CD14-positive monocyte (primary cell): ENCODE measurements at regions not wholly inside any gene's neighbourhood (a gene's known extent, or its start where the extent isn't known, plus 50 kb on each side); places are given as distances from the start of the nearest gene placed in this dataset.

Experiments
- DNase-seq, 3 donors: peaks; one replicate each; pipeline ENCODE4 v3.0.0-alpha.2; 2011 to 2022
- H2AFZ ChIP-seq: 2 replicates; pipeline ENCODE4 v1.6.0; 2012; ENCODE audit warnings: mild to moderate bottlenecking, low read depth, low read length, inconsistent platforms; ENCODE audit not compliant: insufficient read depth, poor library complexity, severe bottlenecking
- H3K27ac ChIP-seq, 2 donors: 1 replicate in 1 of 2; 2 replicates in 1 of 2; pipeline ENCODE4 v1.5.1; 2012 to 2013; ENCODE audit warnings: low read length in 2 of 2, control low read depth in 1 of 2, inconsistent platforms in 1 of 2, low read depth in 1 of 2, mild to moderate bottlenecking in 1 of 2
- H3K27me3 ChIP-seq, 2 donors: one replicate each; pipeline versions ENCODE4 v1.6.0 to v1.6.1; 2011 to 2013; ENCODE audit warnings: low read length in 2 of 2; ENCODE audit not compliant: control insufficient read depth in 2 of 2, insufficient read depth in 2 of 2
- H3K36me3 ChIP-seq, 2 donors: replicated peaks in 1 of 2; 1 replicate in 1 of 2; 2 replicates in 1 of 2; pipeline versions ENCODE4 v1.5.1 to v1.6.1; 2012 to 2013; ENCODE audit warnings: low read length in 2 of 2, control low read depth in 1 of 2, inconsistent platforms in 1 of 2, mild to moderate bottlenecking in 1 of 2; ENCODE audit not compliant: insufficient read depth in 2 of 2, control insufficient read depth in 1 of 2
- H3K4me1 ChIP-seq, 2 donors: 1 replicate in 1 of 2; 2 replicates in 1 of 2; pipeline versions ENCODE4 v1.5.1 to v1.6.1; 2012 to 2013; ENCODE audit warnings: low read length in 2 of 2, control low read depth in 1 of 2, inconsistent platforms in 1 of 2, mild to moderate bottlenecking in 1 of 2, moderate library complexity in 1 of 2; ENCODE audit not compliant: insufficient read depth in 2 of 2, control insufficient read depth in 1 of 2
- H3K4me2 ChIP-seq: replicated peaks from 2 replicates; pipeline ENCODE3; 2012; ENCODE audit warnings: low read length, moderate library complexity, mild to moderate bottlenecking; ENCODE audit not compliant: poor library complexity, severe bottlenecking; ENCODE audit errors: extremely low read depth
- H3K4me3 ChIP-seq, 3 experiments: fragments of 200-600 bp in 1 of 3; sonication (generic) in 1 of 3; replicated peaks in 1 of 3; 1 replicate in 2 of 3; 2 replicates in 1 of 3; pipeline ENCODE4 v1.5.1; 2011 to 2013; ENCODE audit warnings: low read length in 3 of 3, mild to moderate bottlenecking in 3 of 3, control low read depth in 2 of 3, low read depth in 2 of 3, inconsistent platforms in 1 of 3, moderate library complexity in 1 of 3
- H3K79me2 ChIP-seq: 2 replicates; pipeline ENCODE4 v1.6.0; 2012; ENCODE audit warnings: mild to moderate bottlenecking, control low read depth, inconsistent platforms, low read length, moderate library complexity; ENCODE audit not compliant: insufficient read depth
- H3K9ac ChIP-seq: 2 replicates; pipeline ENCODE4 v1.6.0; 2017; ENCODE audit warnings: low read length, mild to moderate bottlenecking; ENCODE audit not compliant: insufficient read depth, poor library complexity, severe bottlenecking
- H3K9me3 ChIP-seq, 2 donors: replicated peaks in 1 of 2; 1 replicate in 1 of 2; 2 replicates in 1 of 2; pipeline versions ENCODE4 v1.5.1 to v1.6.1; 2012 to 2013; ENCODE audit warnings: low read length in 2 of 2, control low read depth in 1 of 2; ENCODE audit not compliant: control insufficient read depth in 1 of 2, insufficient read depth in 1 of 2
- H4K20me1 ChIP-seq: 2 replicates; pipeline ENCODE4 v1.6.0; 2012; ENCODE audit warnings: mild to moderate bottlenecking, low read length, control low read depth, moderate library complexity; ENCODE audit not compliant: insufficient read depth
- H3K27ac Mint-ChIP-seq, 7 donors: one replicate each; pipeline ENCODE4 v1.8.0; 2020; ENCODE audit warnings: mild to moderate bottlenecking in 7 of 7, mixed read lengths in 7 of 7, moderate library complexity in 6 of 7, inconsistent platforms in 2 of 7
- H3K27me3 Mint-ChIP-seq, 3 donors: one replicate each; pipeline ENCODE4 v1.8.0; 2021 to 2022; ENCODE audit warnings: low read depth in 3 of 3, mild to moderate bottlenecking in 3 of 3, mixed read lengths in 3 of 3, moderate library complexity in 3 of 3, inconsistent platforms in 1 of 3
- H3K36me3 Mint-ChIP-seq, 2 donors: one replicate each; pipeline ENCODE4 v1.8.0; 2020; ENCODE audit warnings: mixed read lengths in 2 of 2, inconsistent platforms in 1 of 2, mild to moderate bottlenecking in 1 of 2
- H3K4me1 Mint-ChIP-seq: one replicate; pipeline ENCODE4 v1.8.0; 2020; ENCODE audit warnings: mild to moderate bottlenecking, mixed read lengths
- H3K4me3 Mint-ChIP-seq, 2 donors: one replicate each; pipeline ENCODE4 v1.8.0; 2020; ENCODE audit warnings: mild to moderate bottlenecking in 2 of 2, mixed read lengths in 2 of 2, moderate library complexity in 1 of 2
- H3K9me3 Mint-ChIP-seq, 7 donors: one replicate each; pipeline ENCODE4 v1.8.0; 2020 to 2022; ENCODE audit warnings: mixed read lengths in 7 of 7, mild to moderate bottlenecking in 6 of 7, moderate library complexity in 6 of 7, inconsistent platforms in 2 of 7
- WGBS: methylation state at CpG from one replicate; pipeline ENCODE4 v1.1.5; 2013; ENCODE audit warnings: missing lambda C conversion rate; ENCODE audit not compliant: insufficient coverage; 5-methylcytosine and 5-hydroxymethylcytosine counted together
- intact Hi-C, 2 donors: fragments of 100-400 bp; cut with micrococcal nuclease; formaldehyde crosslinking; loops; one replicate each; pipeline versions ENCODE4 v1.15.0 to v1.15.1; 2023
- TF ChIP-seq, protein P1 (sequence below): fragments of 200-600 bp; IDR thresholded peaks from one replicate; pipeline ENCODE4 v1.8.0; 2022; ENCODE audit warnings: antibody characterized with exemption, mild to moderate bottlenecking

DNA sequence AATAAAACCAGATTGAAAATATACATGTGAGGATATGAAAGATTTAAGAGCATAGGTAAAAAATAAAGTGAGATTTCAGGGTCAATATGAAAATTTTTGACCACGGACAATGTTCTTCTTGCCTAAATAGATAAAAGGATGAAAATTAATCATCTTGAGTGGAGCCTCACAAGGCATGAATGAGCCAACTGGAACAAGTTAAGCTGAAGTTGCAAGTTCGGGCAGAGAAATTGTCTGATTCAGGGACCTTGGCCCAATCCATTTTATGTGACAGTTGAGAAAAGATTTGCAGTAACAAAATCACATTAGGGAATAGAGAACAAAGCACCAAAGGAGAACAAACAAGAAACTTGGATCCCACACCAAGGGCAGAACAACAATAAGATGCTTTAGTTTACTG is 305.3 kb downstream of the TMX3 start:
- no peak overlapping the region for H3K4me3 ChIP-seq
- TF ChIP-seq, protein P1, sequence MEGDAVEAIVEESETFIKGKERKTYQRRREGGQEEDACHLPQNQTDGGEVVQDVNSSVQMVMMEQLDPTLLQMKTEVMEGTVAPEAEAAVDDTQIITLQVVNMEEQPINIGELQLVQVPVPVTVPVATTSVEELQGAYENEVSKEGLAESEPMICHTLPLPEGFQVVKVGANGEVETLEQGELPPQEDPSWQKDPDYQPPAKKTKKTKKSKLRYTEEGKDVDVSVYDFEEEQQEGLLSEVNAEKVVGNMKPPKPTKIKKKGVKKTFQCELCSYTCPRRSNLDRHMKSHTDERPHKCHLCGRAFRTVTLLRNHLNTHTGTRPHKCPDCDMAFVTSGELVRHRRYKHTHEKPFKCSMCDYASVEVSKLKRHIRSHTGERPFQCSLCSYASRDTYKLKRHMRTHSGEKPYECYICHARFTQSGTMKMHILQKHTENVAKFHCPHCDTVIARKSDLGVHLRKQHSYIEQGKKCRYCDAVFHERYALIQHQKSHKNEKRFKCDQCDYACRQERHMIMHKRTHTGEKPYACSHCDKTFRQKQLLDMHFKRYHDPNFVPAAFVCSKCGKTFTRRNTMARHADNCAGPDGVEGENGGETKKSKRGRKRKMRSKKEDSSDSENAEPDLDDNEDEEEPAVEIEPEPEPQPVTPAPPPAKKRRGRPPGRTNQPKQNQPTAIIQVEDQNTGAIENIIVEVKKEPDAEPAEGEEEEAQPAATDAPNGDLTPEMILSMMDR: no peak
- no peaks in the 10 kb centered on the region for H3K79me2 ChIP-seq
- no peaks in the 10 kb centered on the region for H3K4me1 ChIP-seq
- no peak overlapping the region for H3K4me2 ChIP-seq
- no peaks in the 10 kb centered on the region for H3K36me3 ChIP-seq
- Mint-ChIP-seq H3K36me3 (no peaks in the 10 kb centered on the region), H3K27me3 (peaks cover 0 to 1% (median 0%) of the 10 kb centered on the region in 3 donors), H3K4me3 (no peak overlapping the region), H3K27ac (no peak overlapping the region), H3K9me3 (peaks cover 0 to 5% (median 2%) of the 10 kb centered on the region in 7 donors), H3K4me1 (no peaks in the 10 kb centered on the region)
- H3K9ac ChIP-seq: no peak overlapping the region
- DNase-seq: no peak
- H4K20me1 ChIP-seq: no peaks in the 10 kb centered on the region
- no peak overlapping the region for H2AFZ ChIP-seq
- intact Hi-C loops: no loop called here
- WGBS: 100% methylated on average over 1 of the region's 2 CpGs
- no peak overlapping the region for H3K27ac ChIP-seq
- no peaks in the 10 kb centered on the region for H3K27me3 ChIP-seq
- H3K9me3 ChIP-seq: peaks cover 0 to 2% of the 10 kb centered on the region in 2 donors

DNA sequence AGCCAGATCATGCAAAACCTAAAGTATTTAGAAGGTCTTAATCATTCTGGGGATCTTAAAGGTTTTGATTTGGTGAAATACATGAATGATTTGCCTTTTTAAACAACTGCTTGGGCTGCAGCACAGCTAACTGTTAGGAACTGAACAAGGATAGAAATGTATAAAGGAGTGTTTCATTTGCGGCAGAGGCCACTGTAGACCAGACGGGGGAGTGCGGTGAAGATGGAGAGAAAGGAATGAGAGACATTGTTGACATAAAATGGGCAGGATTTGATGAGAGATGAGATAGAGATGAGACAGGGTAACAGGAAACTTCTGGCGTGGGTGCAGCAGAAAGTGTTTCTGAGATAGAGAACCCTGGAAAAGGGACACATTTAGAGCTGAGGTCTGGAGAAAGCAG is 308.1 kb downstream of the TMX3 start:
- Histone ChIP-seq H3K36me3 (no peaks in the 10 kb centered on the region), H3K4me3 (no peak overlapping the region), H3K4me2 (no peak overlapping the region), H2AFZ (no peak overlapping the region), H3K4me1 (no peaks in the 10 kb centered on the region), H4K20me1 (no peaks in the 10 kb centered on the region), H3K9ac (no peak overlapping the region), H3K9me3 (peaks cover 0 to 3% of the 10 kb centered on the region in 2 donors), H3K79me2 (no peaks in the 10 kb centered on the region), H3K27me3 (no peaks in the 10 kb centered on the region), H3K27ac (no peak overlapping the region)
- Mint-ChIP-seq H3K36me3 (no peaks in the 10 kb centered on the region), H3K4me3 (no peak overlapping the region), H3K9me3 (peaks cover 0 to 5% (median 2%) of the 10 kb centered on the region in 7 donors), H3K27me3 (peaks cover 0 to 1% (median 0%) of the 10 kb centered on the region in 3 donors), H3K27ac (no peak overlapping the region), H3K4me1 (no peaks in the 10 kb centered on the region)
- DNase-seq: no peak
- intact Hi-C loops: no loop called here
- TF ChIP-seq, protein P1: no peak
- WGBS: 84% methylated on average over 4 of the region's 4 CpGs
